ENCODE measurements at regions not wholly inside any gene's neighbourhood (a gene's known extent, or its start where the extent isn't known, plus 50 kb on each side); places are given as distances from the start of the nearest gene placed in this dataset.

GRCh38 chr5:168014433-168015123, 276.9 kb upstream of the WWC1 start:
- no peaks in the 10 kb centered on the region for H3K36me3 ChIP-seq (ENCODE audit: control insufficient read depth in 2 of 2, insufficient read depth in 2 of 2, low read length in 1 of 2)
- H3K9me3 ChIP-seq (replicated peaks; ENCODE audit: control insufficient read depth, insufficient read depth, low read length) = no peaks in the 10 kb centered on the region
- RAD21 ChIA-PET (ENCODE audit: unreplicated experiment) = no interaction called here
- CTCF ChIA-PET = no interaction called here
- ATAC-seq = no peak
- no peak overlapping the region for H3K4me3 ChIP-seq
- H3K79me2 ChIP-seq (ENCODE audit: control insufficient read depth, insufficient read depth, low read length) = no peaks in the 10 kb centered on the region
- intact Hi-C loops (cut with micrococcal nuclease; ENCODE audit: unreplicated experiment) (no loop called here), in situ Hi-C loops (cut with MboI) (no loop called here)
- no peak for FAIRE-seq
- H2AFZ ChIP-seq (ENCODE audit: control insufficient read depth, low read depth, low read length) = no peak overlapping the region
- no peaks in the 10 kb centered on the region for H3K4me1 ChIP-seq (ENCODE audit: control insufficient read depth, insufficient read depth, low read length)
- POLR2A ChIA-PET = no interaction called here
- TF ChIP-seq RBBP5 (conservative IDR thresholded peaks at IDR 0.05) (no peak), POLR2A (IDR thresholded peaks at IDR 0.05; ENCODE audit: low read depth, low read length) (no peak), SUPT20H (IDR thresholded peaks at IDR 0.05; ENCODE audit: borderline replicate concordance, control insufficient read depth, low read depth, low read length) (no peak)
- no peak overlapping the region for H3K4me2 ChIP-seq (ENCODE audit: control insufficient read depth, insufficient read depth)
- BruUV-seq (replicated peaks) = no TSS peak
- no peaks in the 10 kb centered on the region for H4K20me1 ChIP-seq (ENCODE audit: control insufficient read depth, insufficient read depth)
- no peak overlapping the region for H3K27ac ChIP-seq (ENCODE audit: control insufficient read depth, insufficient read depth)
- DNase-seq (ENCODE audit: low read depth, low spot score) = no peak
- H3K9ac ChIP-seq (ENCODE audit: control insufficient read depth, insufficient read depth, low read length) = no peak overlapping the region
- SMC1A ChIA-PET (ENCODE audit: uncharacterized antibody, unreplicated experiment) = no interaction called here
- whole genome bisulfite sequencing (ENCODE audit: insufficient coverage, insufficient replicate concordance, low lambda C conversion rate, missing lambda C conversion rate) = 34% methylated on average over 5 of the region's 5 CpGs
- H3K27me3 ChIP-seq (replicated peaks in 1 of 2; ENCODE audit: control insufficient read depth in 2 of 2, insufficient read depth in 2 of 2, low read length in 1 of 2) = no peaks in the 10 kb centered on the region

GRCh38 chr5:168015506-168015905, 275.9 kb upstream of the WWC1 start:
- Histone ChIP-seq H3K4me1 (ENCODE audit: control insufficient read depth, insufficient read depth, low read length) (no peaks in the 10 kb centered on the region), H3K4me2 (ENCODE audit: control insufficient read depth, insufficient read depth) (no peak overlapping the region), H3K4me3 (no peak overlapping the region), H2AFZ (ENCODE audit: control insufficient read depth, low read depth, low read length) (no peak overlapping the region), H3K27ac (ENCODE audit: control insufficient read depth, insufficient read depth) (no peak overlapping the region), H3K79me2 (ENCODE audit: control insufficient read depth, insufficient read depth, low read length) (no peaks in the 10 kb centered on the region), H3K9ac (ENCODE audit: control insufficient read depth, insufficient read depth, low read length) (no peak overlapping the region), H3K27me3 (replicated peaks in 1 of 2; ENCODE audit: control insufficient read depth in 2 of 2, insufficient read depth in 2 of 2, low read length in 1 of 2) (no peaks in the 10 kb centered on the region), H3K9me3 (replicated peaks; ENCODE audit: control insufficient read depth, insufficient read depth, low read length) (no peaks in the 10 kb centered on the region), H4K20me1 (ENCODE audit: control insufficient read depth, insufficient read depth) (no peaks in the 10 kb centered on the region), H3K36me3 (ENCODE audit: control insufficient read depth in 2 of 2, insufficient read depth in 2 of 2, low read length in 1 of 2) (no peaks in the 10 kb centered on the region)
- ChIA-PET POLR2A (no interaction called here), CTCF (no interaction called here), SMC1A (ENCODE audit: uncharacterized antibody, unreplicated experiment) (interaction anchor here (0.5 kb wide), 1 partner anchor 16 kb away, joined by 3 read pairs; no protein-coding TSS in a partner anchor), RAD21 (ENCODE audit: unreplicated experiment) (no interaction called here)
- 51% methylated on average over 7 of the region's 7 CpGs for WGBS (ENCODE audit: insufficient coverage, insufficient replicate concordance, low lambda C conversion rate, missing lambda C conversion rate)
- no TSS peak for BruUV-seq (replicated peaks)
- no peak for DNase-seq (ENCODE audit: low read depth, low spot score)
- intact Hi-C loops (cut with micrococcal nuclease; ENCODE audit: unreplicated experiment) = no loop called here
- FAIRE-seq = no peak
- in situ Hi-C loops (cut with MboI) = no loop called here
- ATAC-seq = no peak
- TF ChIP-seq NFIC (IDR thresholded peaks at IDR 0.05; ENCODE audit: low read depth, low read length) = no peak
- TF ChIP-seq CBX3 (IDR thresholded peaks at IDR 0.05; ENCODE audit: borderline replicate concordance, low read depth) = no peak
- no peak for TF ChIP-seq GATAD2B (conservative IDR thresholded peaks at IDR 0.05; ENCODE audit: low read depth)
- TF ChIP-seq SIX5 (IDR thresholded peaks at IDR 0.05; ENCODE audit: low read depth, low read length, severe bottlenecking) = no peak
- no peak for TF ChIP-seq SPI1 (IDR thresholded peaks at IDR 0.05; ENCODE audit: borderline replicate concordance, insufficient read depth, low read depth, low read length)
- TF ChIP-seq RFX5 (IDR thresholded peaks at IDR 0.05; ENCODE audit: low read depth, low read length) = no peak
- TF ChIP-seq IRF5 (IDR thresholded peaks at IDR 0.05; ENCODE audit: borderline replicate concordance) = no peak
- no peak for TF ChIP-seq CTCF (IDR thresholded peaks at IDR 0.05 in 2 of 3, conservative IDR thresholded peaks at IDR 0.05 in 1 of 3; ENCODE audit: control insufficient read depth in 2 of 3, extremely low read depth in 1 of 3, insufficient read depth in 1 of 3, low read depth in 3 of 3, low read length in 3 of 3)
- TF ChIP-seq SUZ12 (IDR thresholded peaks at IDR 0.05; ENCODE audit: unreplicated experiment) = no peak
- no peak for TF ChIP-seq ZBED1 (IDR thresholded peaks at IDR 0.05; ENCODE audit: borderline replicate concordance)

All from GM12878 (cell line).